Neural cell (in vitro differentiated cells): ENCODE measurements at regions not wholly inside any gene's neighbourhood (a gene's known extent, or its start where the extent isn't known, plus 50 kb on each side); places are given as distances from the start of the nearest gene placed in this dataset.

Experiments
- CTCF ChIP-seq: fragments of 450-650 bp; IDR thresholded peaks from 2 replicates; pipeline ENCODE4 v1.5.1; 2014; ENCODE audit warnings: antibody characterized with exemption, mild to moderate bottlenecking, moderate library complexity; ENCODE audit not compliant: poor library complexity, severe bottlenecking
- EP300 ChIP-seq: fragments of 450-650 bp; conservative IDR thresholded peaks from 2 replicates; pipeline ENCODE4 v1.6.1; 2014; ENCODE audit warnings: antibody characterized with exemption, mild to moderate bottlenecking, moderate library complexity; ENCODE audit not compliant: poor library complexity, severe bottlenecking
- EZH2 ChIP-seq: fragments of 200-600, 300-800 bp; shearing (Covaris generic), sonication (generic); IDR thresholded peaks from 2 replicates; pipeline ENCODE4 v1.6.1; 2014; ENCODE audit warnings: antibody characterized with exemption, low read length, borderline replicate concordance, mild to moderate bottlenecking; ENCODE audit not compliant: insufficient read depth, poor library complexity, severe bottlenecking
- MXI1 ChIP-seq: fragments of 450-650 bp; conservative IDR thresholded peaks from 2 replicates; pipeline ENCODE4 v1.6.1; 2014; ENCODE audit warnings: antibody characterized with exemption, mild to moderate bottlenecking; ENCODE audit not compliant: poor library complexity, severe bottlenecking
- POLR2AphosphoS5 ChIP-seq: IDR thresholded peaks from 2 replicates; pipeline ENCODE4 v1.6.1; 2012
- RAD21 ChIP-seq: fragments of 450-650 bp; conservative IDR thresholded peaks from 2 replicates; pipeline ENCODE4 v1.6.1; 2014; ENCODE audit warnings: antibody characterized with exemption, mild to moderate bottlenecking, moderate library complexity
- REST ChIP-seq: IDR thresholded peaks from 2 replicates; pipeline ENCODE4 v1.6.1; 2012; ENCODE audit warnings: borderline replicate concordance
- SMC3 ChIP-seq: fragments of 450-650 bp; conservative IDR thresholded peaks from 2 replicates; pipeline ENCODE4 v1.6.1; 2014; ENCODE audit warnings: antibody characterized with exemption, mild to moderate bottlenecking, moderate library complexity; ENCODE audit not compliant: poor library complexity
- TAF1 ChIP-seq: IDR thresholded peaks from 2 replicates; pipeline ENCODE4 v1.6.1; 2012; ENCODE audit warnings: low read depth

GRCh38 chr18:30177056-30177455, 865.5 kb downstream of the DSC3 start:
- no peak for TF ChIP-seq CTCF
- no peak for TF ChIP-seq EP300
- TF ChIP-seq EZH2: no peak
- TF ChIP-seq MXI1: no peak
- TF ChIP-seq POLR2AphosphoS5: no peak
- TF ChIP-seq TAF1: no peak
- no peak for TF ChIP-seq RAD21
- TF ChIP-seq REST: no peak
- no peak for TF ChIP-seq SMC3
